Mucosa of stomach (tissue), 1 donor: ENCODE measurements at regions not wholly inside any gene's neighbourhood (a gene's known extent, or its start where the extent isn't known, plus 50 kb on each side); places are given as distances from the start of the nearest gene placed in this dataset.
"Not testable (repeated sequence)": the region's sequence is repeated elsewhere in the genome, so short reads cannot be mapped to it uniquely, and the experiment has no call there.

Experiments used
- H3K27me3 ChIP-seq: one replicate; pipeline ENCODE4 v1.7.0; 2013; ENCODE audit warnings: mild to moderate bottlenecking, low read length; ENCODE audit not compliant: control insufficient read depth, insufficient read depth
- H3K36me3 ChIP-seq: one replicate; pipeline ENCODE4 v1.7.0; 2013; ENCODE audit warnings: low read length; ENCODE audit not compliant: control insufficient read depth, insufficient read depth
- H3K4me1 ChIP-seq: one replicate; pipeline ENCODE4 v1.7.0; 2013; ENCODE audit warnings: mild to moderate bottlenecking, low read length; ENCODE audit not compliant: control insufficient read depth, insufficient read depth
- H3K4me3 ChIP-seq: one replicate; pipeline ENCODE4 v1.7.0; 2013; ENCODE audit warnings: low read length
- H3K9ac ChIP-seq: one replicate; pipeline ENCODE4 v1.7.0; 2013; ENCODE audit warnings: mild to moderate bottlenecking, low read length, moderate library complexity
- H3K9me3 ChIP-seq: one replicate; pipeline ENCODE4 v1.7.0; 2013; ENCODE audit warnings: mild to moderate bottlenecking, low read length, moderate library complexity; ENCODE audit not compliant: control insufficient read depth
- donor health status: Pancreatic carcinoma.

GRCh38 chr2:220744861-220745260 lies 827.2 kb downstream of the EPHA4 start:
- H3K4me1 ChIP-seq, result no peaks in the 10 kb centered on the region
- H3K27me3 ChIP-seq, result no peaks in the 10 kb centered on the region
- H3K36me3 ChIP-seq, result no peaks in the 10 kb centered on the region
- H3K9ac ChIP-seq, result no peak overlapping the region
- no peak overlapping the region for H3K4me3 ChIP-seq
- no peaks in the 10 kb centered on the region for H3K9me3 ChIP-seq

- no peaks in the 10 kb centered on the region for H3K27me3 ChIP-seq
- no peaks in the 10 kb centered on the region for H3K36me3 ChIP-seq
- H3K9ac ChIP-seq, result no peak overlapping the region
- H3K4me3 ChIP-seq, result no peak overlapping the region
- H3K4me1 ChIP-seq, result no peaks in the 10 kb centered on the region
- no peaks in the 10 kb centered on the region for H3K9me3 ChIP-seq
Measured at GRCh38 chr2:220745682-220746081, 826.4 kb downstream of the EPHA4 start.

GRCh38 chr2:220747736-220748135 lies 824.4 kb downstream of the EPHA4 start:
- H3K36me3 ChIP-seq, result no peaks in the 10 kb centered on the region
- H3K9me3 ChIP-seq, result no peaks in the 10 kb centered on the region
- no peak overlapping the region for H3K4me3 ChIP-seq
- H3K27me3 ChIP-seq, result no peaks in the 10 kb centered on the region
- no peak overlapping the region for H3K9ac ChIP-seq
- no peaks in the 10 kb centered on the region for H3K4me1 ChIP-seq

GRCh38 chr2:220748875-220749479 lies 823.1 kb downstream of the EPHA4 start:
- Histone ChIP-seq H3K36me3 (no peaks in the 10 kb centered on the region), H3K4me3 (no peak overlapping the region), H3K27me3 (no peaks in the 10 kb centered on the region), H3K9ac (no peak overlapping the region), H3K4me1 (no peaks in the 10 kb centered on the region), H3K9me3 (no peaks in the 10 kb centered on the region)

- no peaks in the 10 kb centered on the region for H3K4me1 ChIP-seq
- no peak overlapping the region for H3K9ac ChIP-seq
- no peaks in the 10 kb centered on the region for H3K9me3 ChIP-seq
- no peaks in the 10 kb centered on the region for H3K27me3 ChIP-seq
- no peak overlapping the region for H3K4me3 ChIP-seq
- no peaks in the 10 kb centered on the region for H3K36me3 ChIP-seq
Measured at GRCh38 chr2:220753486-220753885, 818.6 kb downstream of the EPHA4 start.

GRCh38 chr2:220756653-220757052 lies 815.5 kb downstream of the EPHA4 start:
- H3K36me3 ChIP-seq, result no peaks in the 10 kb centered on the region
- H3K4me3 ChIP-seq, result no peak overlapping the region
- H3K4me1 ChIP-seq, result no peaks in the 10 kb centered on the region
- H3K9ac ChIP-seq, result no peak overlapping the region
- H3K27me3 ChIP-seq, result no peaks in the 10 kb centered on the region
- H3K9me3 ChIP-seq, result no peaks in the 10 kb centered on the region

GRCh38 chr2:220758376-220758775 lies 813.7 kb downstream of the EPHA4 start:
- H3K4me1 ChIP-seq, H3K27me3 ChIP-seq, H3K4me3 ChIP-seq, H3K36me3 ChIP-seq, H3K9ac ChIP-seq, H3K9me3 ChIP-seq: not testable (repeated sequence)

- no peak overlapping the region for H3K4me3 ChIP-seq
Measured at GRCh38 chr2:220764171-220764570, 807.9 kb downstream of the EPHA4 start.

GRCh38 chr2:220767591-220768255 lies 804.4 kb downstream of the EPHA4 start:
- no peak overlapping the region for H3K9ac ChIP-seq
- H3K9me3 ChIP-seq, result no peaks in the 10 kb centered on the region
- no peaks in the 10 kb centered on the region for H3K4me1 ChIP-seq
- no peaks in the 10 kb centered on the region for H3K27me3 ChIP-seq
- no peaks in the 10 kb centered on the region for H3K36me3 ChIP-seq
- H3K4me3 ChIP-seq, result no peak overlapping the region

More at GRCh38 chr2:220764171-220764570, 807.9 kb downstream of the EPHA4 start:
- Histone ChIP-seq H3K9ac (no peak overlapping the region), H3K9me3 (no peaks in the 10 kb centered on the region), H3K27me3 (no peaks in the 10 kb centered on the region), H3K36me3 (no peaks in the 10 kb centered on the region), H3K4me1 (no peaks in the 10 kb centered on the region)

- H3K4me3 ChIP-seq, result no peak overlapping the region
- H3K27me3 ChIP-seq, result no peaks in the 10 kb centered on the region
- H3K9me3 ChIP-seq, result no peaks in the 10 kb centered on the region
- H3K9ac ChIP-seq, result no peak overlapping the region
- H3K36me3 ChIP-seq, result no peaks in the 10 kb centered on the region
- H3K4me1 ChIP-seq, result no peaks in the 10 kb centered on the region
Measured at GRCh38 chr2:220775856-220776488, 796.1 kb downstream of the EPHA4 start.

- H3K4me3 ChIP-seq, H3K9me3 ChIP-seq, H3K27me3 ChIP-seq, H3K4me1 ChIP-seq, H3K9ac ChIP-seq, H3K36me3 ChIP-seq: not testable (repeated sequence)
Measured at GRCh38 chr2:220779076-220779475, 793.0 kb downstream of the EPHA4 start.

GRCh38 chr2:220779511-220779910 lies 792.6 kb downstream of the EPHA4 start:
- Histone ChIP-seq H3K27me3 (no peaks in the 10 kb centered on the region), H3K36me3 (no peaks in the 10 kb centered on the region), H3K4me1 (no peaks in the 10 kb centered on the region), H3K9me3 (no peaks in the 10 kb centered on the region), H3K4me3 (no peak overlapping the region), H3K9ac (no peak overlapping the region)
